RWPE2 (cell line): ENCODE measurements at regions not wholly inside any gene's neighbourhood (a gene's known extent, or its start where the extent isn't known, plus 50 kb on each side); places are given as distances from the start of the nearest gene placed in this dataset.

Experiments
- ATAC-seq: fragments of 200-7000 bp; cut with Tn5 transposase; 3 replicates; pipeline ENCODE4 v1.9.1; 2021; ENCODE audit warnings: low read depth
- DNase-seq: peaks from one replicate; pipeline ENCODE4 v3.0.0-alpha.2; 2020; ENCODE audit warnings: low spot score
- H3K27ac ChIP-seq: fragments of 450-650 bp; 2 replicates; pipeline ENCODE4 v1.5.1; 2017; ENCODE audit warnings: mild to moderate bottlenecking; ENCODE audit not compliant: poor library complexity, severe bottlenecking
- H3K27me3 ChIP-seq: fragments of 250-450 bp; sonication (Bioruptor Pico); 2 replicates; pipeline ENCODE4 v1.5.1; 2021; ENCODE audit warnings: mild to moderate bottlenecking, moderate library complexity; ENCODE audit not compliant: insufficient read depth, poor library complexity, severe bottlenecking
- H3K36me3 ChIP-seq: fragments of 250-450 bp; sonication (Bioruptor Pico); 2 replicates; pipeline ENCODE4 v1.5.1; 2020; ENCODE audit warnings: low read depth, mild to moderate bottlenecking, moderate library complexity
- H3K4me1 ChIP-seq: fragments of 250-450 bp; sonication (Bioruptor Pico); 2 replicates; pipeline ENCODE4 v1.5.1; 2021; ENCODE audit warnings: mild to moderate bottlenecking, moderate library complexity; ENCODE audit not compliant: insufficient read depth, poor library complexity, severe bottlenecking
- H3K4me3 ChIP-seq: fragments of 250-450 bp; sonication (Bioruptor Pico); 2 replicates; pipeline ENCODE4 v1.5.1; 2021; ENCODE audit warnings: mild to moderate bottlenecking, moderate library complexity; ENCODE audit not compliant: severe bottlenecking
- H3K9me3 ChIP-seq: fragments of 250-450 bp; sonication (Bioruptor Pico); 2 replicates; pipeline ENCODE4 v1.5.1; 2021; ENCODE audit warnings: mild to moderate bottlenecking, moderate library complexity; ENCODE audit not compliant: severe bottlenecking
- CTCF ChIP-seq: fragments of 450-650 bp; IDR thresholded peaks from one replicate; pipeline ENCODE4 v1.5.1; 2017; ENCODE audit warnings: mild to moderate bottlenecking, moderate library complexity; ENCODE audit not compliant: poor library complexity, severe bottlenecking

GRCh38 chr2:71781695-71782228, 328.4 kb downstream of the DYSF start:
- H3K27ac ChIP-seq: no peak overlapping the region
- H3K27me3 ChIP-seq: no peaks in the 10 kb centered on the region
- H3K9me3 ChIP-seq: no peaks in the 10 kb centered on the region
- H3K36me3 ChIP-seq: no peaks in the 10 kb centered on the region
- peaks cover 8% of the 10 kb centered on the region for H3K4me1 ChIP-seq
- DNase-seq: no peak
- H3K4me3 ChIP-seq: no peak overlapping the region
- ATAC-seq: no peak
- TF ChIP-seq CTCF: no peak

- H3K36me3 ChIP-seq: no peaks in the 10 kb centered on the region
- H3K4me3 ChIP-seq: no peak overlapping the region
- H3K27me3 ChIP-seq: no peaks in the 10 kb centered on the region
- ATAC-seq (no peak), DNase-seq (no peak)
- peaks cover 6% of the 10 kb centered on the region for H3K4me1 ChIP-seq
- no peak for TF ChIP-seq CTCF
- H3K9me3 ChIP-seq: no peaks in the 10 kb centered on the region
- H3K27ac ChIP-seq: no peak overlapping the region
Observed at GRCh38 chr2:71780162-71780561, 326.8 kb downstream of the DYSF start.

GRCh38 chr2:71779774-71780105, 326.4 kb downstream of the DYSF start:
- H3K27ac ChIP-seq: no peak overlapping the region
- ATAC-seq: 0 out of 3 replicates have a peak, but pooled peaks have one; percentile 21
- no peak overlapping the region for H3K4me3 ChIP-seq
- no peak for DNase-seq
- no peak for TF ChIP-seq CTCF
- H3K9me3 ChIP-seq: no peaks in the 10 kb centered on the region
- H3K27me3 ChIP-seq: no peaks in the 10 kb centered on the region
- no peaks in the 10 kb centered on the region for H3K36me3 ChIP-seq
- H3K4me1 ChIP-seq: peaks cover 2% of the 10 kb centered on the region

GRCh38 chr2:71778936-71779773, 325.8 kb downstream of the DYSF start:
- TF ChIP-seq CTCF: peak; percentile 34
- no peak overlapping the region for H3K27ac ChIP-seq
- no peaks in the 10 kb centered on the region for H3K27me3 ChIP-seq
- H3K36me3 ChIP-seq: no peaks in the 10 kb centered on the region
- DNase-seq (no peak), ATAC-seq (peak; percentile 36; the same call in 1 of the 3 replicates)
- H3K4me3 ChIP-seq: no peak overlapping the region
- H3K4me1 ChIP-seq: no peaks in the 10 kb centered on the region
- H3K9me3 ChIP-seq: no peaks in the 10 kb centered on the region

- Histone ChIP-seq H3K27ac (no peak overlapping the region), H3K9me3 (no peaks in the 10 kb centered on the region), H3K4me1 (no peaks in the 10 kb centered on the region), H3K4me3 (no peak overlapping the region), H3K27me3 (no peaks in the 10 kb centered on the region), H3K36me3 (no peaks in the 10 kb centered on the region)
- ATAC-seq (no peak), DNase-seq (no peak)
- no peak for TF ChIP-seq CTCF
Observed at GRCh38 chr2:71778514-71778913, 325.2 kb downstream of the DYSF start.
